Activated CD4-positive, alpha-beta memory T cell treated with anti-CD3 and anti-CD28 coated beads, Interleukin-2, amount 10 ng/mL, durations not matched to agents 7 days and 5 days (primary cell): ENCODE measurements at regions not wholly inside any gene's neighbourhood (a gene's known extent, or its start where the extent isn't known, plus 50 kb on each side); places are given as distances from the start of the nearest gene placed in this dataset.
"Not testable (repeated sequence)": the region's sequence is repeated elsewhere in the genome, so short reads cannot be mapped to it uniquely, and the experiment has no call there.

Experiments
- CTCF ChIA-PET: fragments of 350-600 bp; sonication (Branson Sonifier 250); formaldehyde crosslinking; loops from one replicate; lab custom pipeline; 2021; ENCODE audit warnings: antibody characterized with exemption, inconsistent platforms; lab: Charles Lee
- POLR2A ChIA-PET: fragments of 350-600 bp; sonication (Branson Sonifier 250); formaldehyde crosslinking; loops from one replicate; lab custom pipeline; 2021; ENCODE audit warnings: antibody characterized with exemption; lab: Charles Lee
- DNase-seq: peaks from one replicate; pipeline ENCODE4 v3.0.0-alpha.2; 2020
- H3K27ac Mint-ChIP-seq: one replicate; pipeline ENCODE4 v1.8.0; 2021; ENCODE audit warnings: mild to moderate bottlenecking, mixed read lengths
- H3K27me3 Mint-ChIP-seq: one replicate; pipeline ENCODE4 v1.8.0; 2021; ENCODE audit warnings: mixed read lengths
- H3K36me3 Mint-ChIP-seq: one replicate; pipeline ENCODE4 v1.8.0; 2021; ENCODE audit warnings: low read depth, mixed read lengths
- H3K4me1 Mint-ChIP-seq: one replicate; pipeline ENCODE4 v1.8.0; 2021; ENCODE audit warnings: mixed read lengths
- H3K4me3 Mint-ChIP-seq: one replicate; pipeline ENCODE4 v1.8.0; 2021; ENCODE audit warnings: mild to moderate bottlenecking, mixed read lengths
- H3K9me3 Mint-ChIP-seq: one replicate; pipeline ENCODE4 v1.8.0; 2021; ENCODE audit warnings: mixed read lengths

GRCh38 chr5:142215915-142216681, 107.5 kb downstream of the NDFIP1 start:
- Mint-ChIP-seq H3K36me3 (no peaks in the 10 kb centered on the region), H3K4me1 (peaks cover 8% of the 10 kb centered on the region), H3K27me3 (no peaks in the 10 kb centered on the region), H3K9me3 (no peaks in the 10 kb centered on the region), H3K27ac (no peak overlapping the region), H3K4me3 (no peak overlapping the region)
- POLR2A ChIA-PET: no interaction called here
- CTCF ChIA-PET: interaction anchor here (0.6 kb wide), 1 partner anchor 64 kb away, joined by 3 read pairs; no protein-coding TSS in a partner anchor
- DNase-seq: no peak

- CTCF ChIA-PET: interaction anchor here (1.5 kb wide), 1 partner anchor 500 kb away, joined by 3 read pairs; no protein-coding TSS in a partner anchor
- Mint-ChIP-seq H3K9me3 (no peaks in the 10 kb centered on the region), H3K27ac (no peak overlapping the region), H3K36me3 (no peaks in the 10 kb centered on the region), H3K4me1 (no peaks in the 10 kb centered on the region), H3K27me3 (no peaks in the 10 kb centered on the region), H3K4me3 (no peak overlapping the region)
- no peak for DNase-seq
- POLR2A ChIA-PET: interaction anchor here (1.7 kb wide), 1 partner anchor 11 kb away, joined by 6 read pairs; no protein-coding TSS in a partner anchor
These were observed 104.5 kb downstream of the NDFIP1 start for GRCh38 chr5:142213077-142213476.

- ChIA-PET POLR2A (interaction anchor here (1.4 to 1.7 kb wide), 2 partner anchors 9 to 12 kb away, joined by 3 to 6 read pairs; no protein-coding TSS in a partner anchor), CTCF (interaction anchor here (1.5 kb wide), 1 partner anchor 501 kb away, joined by 3 read pairs; no protein-coding TSS in a partner anchor)
- no peak for DNase-seq
- Mint-ChIP-seq H3K27me3 (no peaks in the 10 kb centered on the region), H3K27ac (no peak overlapping the region), H3K4me1 (no peaks in the 10 kb centered on the region), H3K4me3 (no peak overlapping the region), H3K36me3 (no peaks in the 10 kb centered on the region), H3K9me3 (no peaks in the 10 kb centered on the region)
These were observed 103.3 kb downstream of the NDFIP1 start for GRCh38 chr5:142211918-142212317.

- H3K36me3 Mint-ChIP-seq: no peaks in the 10 kb centered on the region
- POLR2A ChIA-PET: interaction anchor here (1.4 kb wide), 1 partner anchor 10 kb away, joined by 3 read pairs; no protein-coding TSS in a partner anchor
- no peak for DNase-seq
- no peak overlapping the region for H3K27ac Mint-ChIP-seq
- H3K27me3 Mint-ChIP-seq: no peaks in the 10 kb centered on the region
- H3K4me3 Mint-ChIP-seq: no peak overlapping the region
- H3K9me3 Mint-ChIP-seq: no peaks in the 10 kb centered on the region
- CTCF ChIA-PET: no interaction called here
- H3K4me1 Mint-ChIP-seq: no peaks in the 10 kb centered on the region
These were observed 102.4 kb downstream of the NDFIP1 start for GRCh38 chr5:142210864-142211412.

GRCh38 chr5:142210011-142210410, 101.4 kb downstream of the NDFIP1 start:
- ChIA-PET CTCF (no interaction called here), POLR2A (no interaction called here)
- Mint-ChIP-seq H3K27ac (no peak overlapping the region), H3K9me3 (no peaks in the 10 kb centered on the region), H3K4me1 (no peaks in the 10 kb centered on the region), H3K36me3 (no peaks in the 10 kb centered on the region), H3K27me3 (no peaks in the 10 kb centered on the region), H3K4me3 (no peak overlapping the region)
- DNase-seq: no peak

GRCh38 chr5:142208777-142209312, 100.3 kb downstream of the NDFIP1 start:
- ChIA-PET CTCF (no interaction called here), POLR2A (no interaction called here)
- no peaks in the 10 kb centered on the region for H3K9me3 Mint-ChIP-seq
- no peak overlapping the region for H3K4me3 Mint-ChIP-seq
- H3K36me3 Mint-ChIP-seq: no peaks in the 10 kb centered on the region
- no peak overlapping the region for H3K27ac Mint-ChIP-seq
- H3K27me3 Mint-ChIP-seq: no peaks in the 10 kb centered on the region
- no peaks in the 10 kb centered on the region for H3K4me1 Mint-ChIP-seq
- DNase-seq: no peak

- CTCF ChIA-PET, H3K27ac Mint-ChIP-seq, H3K4me1 Mint-ChIP-seq, H3K27me3 Mint-ChIP-seq, H3K4me3 Mint-ChIP-seq, H3K36me3 Mint-ChIP-seq, H3K9me3 Mint-ChIP-seq, DNase-seq, POLR2A ChIA-PET: not testable (repeated sequence)
These were observed 99.7 kb downstream of the NDFIP1 start for GRCh38 chr5:142208244-142208643.

- Mint-ChIP-seq H3K4me1 (no peaks in the 10 kb centered on the region), H3K4me3 (no peak overlapping the region), H3K9me3 (no peaks in the 10 kb centered on the region), H3K27ac (no peak overlapping the region), H3K36me3 (no peaks in the 10 kb centered on the region), H3K27me3 (peaks cover 5% of the 10 kb centered on the region)
- ChIA-PET POLR2A (no interaction called here), CTCF (interaction anchor here (0.6 kb wide), 2 partner anchors 19 to 357 kb away, joined by 3 read pairs; no protein-coding TSS in a partner anchor)
- no peak for DNase-seq
These were observed 98.2 kb downstream of the NDFIP1 start for GRCh38 chr5:142206801-142207200.

GRCh38 chr5:142204219-142204618, 95.6 kb downstream of the NDFIP1 start:
- ChIA-PET POLR2A (no interaction called here), CTCF (no interaction called here)
- Mint-ChIP-seq H3K27me3 (peaks cover 8% of the 10 kb centered on the region), H3K4me3 (no peak overlapping the region), H3K9me3 (no peaks in the 10 kb centered on the region), H3K4me1 (no peaks in the 10 kb centered on the region), H3K27ac (no peak overlapping the region), H3K36me3 (no peaks in the 10 kb centered on the region)
- DNase-seq: no peak
